PC-9 (cell line): ENCODE measurements at regions not wholly inside any gene's neighbourhood (a gene's known extent, or its start where the extent isn't known, plus 50 kb on each side); places are given as distances from the start of the nearest gene placed in this dataset.
"Not testable (repeated sequence)": the region's sequence is repeated elsewhere in the genome, so short reads cannot be mapped to it uniquely, and the experiment has no call there.

Experiments used
- BruUV-seq: library from RNA; stranded (reverse); fragments of 400-500 nt; replicated peaks from 2 replicates; lab custom pipeline; 2021; lab: Mats Ljungman, UMichigan
- CTCF ChIA-PET: fragments of 300-600 bp; sonication (Branson Sonifier 250); formaldehyde crosslinking; loops from one replicate; lab custom pipeline; 2022; ENCODE audit warnings: antibody characterized with exemption; lab: Charles Lee
- POLR2A ChIA-PET: fragments of 300-600 bp; sonication (Branson Sonifier 250); formaldehyde crosslinking; loops from one replicate; lab custom pipeline; 2022; ENCODE audit warnings: antibody characterized with exemption; ENCODE audit not compliant: unreplicated experiment; lab: Charles Lee
- DNase-seq, 2 experiments: peaks; one replicate each; pipeline versions ENCODE4 v3.0.0 to v3.0.0-alpha.2; 2015 to 2022; ENCODE audit warnings: mixed read lengths in 1 of 2
- H2AFZ ChIP-seq: fragments of 200-600 bp; sonication (generic); 2 replicates; pipeline ENCODE4 v1.8.1; 2017; ENCODE audit warnings: antibody characterized with exemption
- H3F3A ChIP-seq: fragments of 200-600 bp; sonication (generic); 2 replicates; pipeline ENCODE4 v1.8.1; 2017; ENCODE audit warnings: antibody characterized with exemption, mild to moderate bottlenecking, low read depth; ENCODE audit not compliant: insufficient read depth
- H3K27ac ChIP-seq: fragments of 200-600 bp; sonication (generic); 2 replicates; pipeline ENCODE4 v1.6.1; 2016; ENCODE audit warnings: mixed run types
- H3K27me3 ChIP-seq: fragments of 200-600 bp; sonication (generic); 2 replicates; pipeline ENCODE4 v1.6.1; 2016; ENCODE audit warnings: low read depth, mixed run types; ENCODE audit not compliant: insufficient read depth
- H3K36me3 ChIP-seq: fragments of 200-600 bp; sonication (generic); 2 replicates; pipeline ENCODE4 v1.6.1; 2016; ENCODE audit warnings: low read depth, mixed run types
- H3K4me1 ChIP-seq: fragments of 200-600 bp; sonication (generic); replicated peaks from 2 replicates; pipeline ENCODE4 v1.6.1; 2016; ENCODE audit warnings: mixed run types; ENCODE audit not compliant: insufficient read depth
- H3K4me2 ChIP-seq: fragments of 200-600 bp; sonication (generic); 2 replicates; pipeline ENCODE4 v1.6.1; 2017; ENCODE audit warnings: mixed run types
- H3K4me3 ChIP-seq: fragments of 200-600 bp; sonication (generic); 2 replicates; pipeline ENCODE4 v1.6.1; 2016; ENCODE audit warnings: mixed run types
- H3K79me2 ChIP-seq: fragments of 200-600 bp; sonication (generic); 2 replicates; pipeline ENCODE4 v1.6.1; 2017; ENCODE audit warnings: low read depth, mixed run types
- H3K9me2 ChIP-seq: fragments of 200-600 bp; sonication (generic); 2 replicates; pipeline ENCODE4 v1.8.1; 2017; ENCODE audit warnings: mild to moderate bottlenecking; ENCODE audit not compliant: insufficient read depth
- H3K9me3 ChIP-seq: fragments of 200-600 bp; sonication (generic); 2 replicates; pipeline ENCODE4 v1.8.1; 2016; ENCODE audit warnings: low read depth; ENCODE audit not compliant: insufficient read depth
- H4K20me1 ChIP-seq: fragments of 200-600 bp; sonication (generic); 2 replicates; pipeline ENCODE4 v1.8.1; 2017; ENCODE audit not compliant: insufficient read depth
- EZH2 ChIP-seq: fragments of 200-600 bp; sonication (generic); IDR thresholded peaks from 2 replicates; pipeline ENCODE4 v1.8.0; 2017; ENCODE audit warnings: antibody characterized with exemption, low read depth
- intact Hi-C: fragments of 100-400 bp; cut with micrococcal nuclease; formaldehyde crosslinking; loops from one replicate; pipeline ENCODE4 v1.10.0; 2022; ENCODE audit not compliant: unreplicated experiment
- TF ChIP-seq, protein P1 (sequence below): fragments of 200-600 bp; sonication (generic); conservative IDR thresholded peaks from 2 replicates; pipeline ENCODE4 v1.6.1; 2017; ENCODE audit warnings: mixed run types, antibody characterized with exemption, mild to moderate bottlenecking, moderate library complexity

DNA sequence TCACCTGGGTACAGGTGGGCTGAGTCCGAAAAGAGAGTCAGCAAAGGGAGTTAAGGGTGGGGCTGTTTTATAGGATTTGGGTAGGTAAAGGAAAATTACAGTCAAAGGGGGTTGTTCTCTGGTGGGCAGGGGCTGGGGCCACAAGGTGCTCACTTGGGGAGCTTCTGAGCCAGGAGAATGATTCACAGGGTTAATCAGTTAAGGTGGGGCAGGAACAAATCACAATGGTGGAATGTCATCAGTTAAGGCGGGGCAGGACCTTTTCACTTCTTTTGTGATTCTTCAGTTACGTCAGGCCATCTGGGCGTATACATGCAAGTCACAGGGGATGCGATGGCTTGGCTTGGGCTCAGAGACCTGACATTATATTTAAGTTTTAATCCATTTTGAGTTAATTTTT is 179.7 kb upstream of the TRPC7 start:
- H3K4me1 ChIP-seq, H3K27ac ChIP-seq, H3K4me3 ChIP-seq, H3K79me2 ChIP-seq, H2AFZ ChIP-seq, BruUV-seq, H3K36me3 ChIP-seq, POLR2A ChIA-PET, H4K20me1 ChIP-seq, intact Hi-C loops, H3F3A ChIP-seq, H3K9me3 ChIP-seq, H3K9me2 ChIP-seq, H3K27me3 ChIP-seq, CTCF ChIA-PET, H3K4me2 ChIP-seq, DNase-seq: not testable (repeated sequence)

DNA sequence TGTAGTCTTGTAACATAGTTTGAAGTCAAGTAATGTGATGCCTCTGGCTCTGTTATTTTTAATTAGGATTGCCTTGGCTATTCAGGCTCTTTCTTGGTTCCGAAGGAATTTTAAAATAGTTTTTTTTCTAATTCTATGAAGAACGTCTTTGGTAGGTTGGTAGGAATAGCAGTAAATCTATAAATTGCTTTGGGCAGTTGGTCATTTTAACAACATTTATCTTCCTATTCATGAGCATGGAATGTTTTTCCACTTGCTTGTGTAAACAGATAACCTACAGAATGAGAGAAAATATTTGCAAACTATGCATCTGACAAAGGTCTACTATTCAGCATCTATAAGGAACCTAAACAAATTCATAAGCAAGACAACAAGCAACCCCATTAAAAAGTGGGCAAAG is 173.2 kb upstream of the TRPC7 start:
- no peaks in the 10 kb centered on the region for H3K9me2 ChIP-seq
- no peak overlapping the region for H3K4me3 ChIP-seq
- H3K9me3 ChIP-seq = no peaks in the 10 kb centered on the region
- H3K27ac ChIP-seq = no peak overlapping the region
- intact Hi-C loops = no loop called here
- H3K36me3 ChIP-seq = no peaks in the 10 kb centered on the region
- ChIA-PET POLR2A (interaction anchor here (0.7 kb wide), 1 partner anchor 1087 kb away, joined by 4 read pairs; no protein-coding TSS in a partner anchor), CTCF (no interaction called here)
- H2AFZ ChIP-seq = no peak overlapping the region
- H4K20me1 ChIP-seq = no peaks in the 10 kb centered on the region
- no peaks in the 10 kb centered on the region for H3F3A ChIP-seq
- no peaks in the 10 kb centered on the region for H3K79me2 ChIP-seq
- H3K4me1 ChIP-seq = no peaks in the 10 kb centered on the region
- BruUV-seq = no TSS peak
- peak in 1 of 2 experiments; percentile 42 for DNase-seq
- no peak overlapping the region for H3K4me2 ChIP-seq
- no peaks in the 10 kb centered on the region for H3K27me3 ChIP-seq
- TF ChIP-seq EZH2 = no peak
- TF ChIP-seq, protein P1, sequence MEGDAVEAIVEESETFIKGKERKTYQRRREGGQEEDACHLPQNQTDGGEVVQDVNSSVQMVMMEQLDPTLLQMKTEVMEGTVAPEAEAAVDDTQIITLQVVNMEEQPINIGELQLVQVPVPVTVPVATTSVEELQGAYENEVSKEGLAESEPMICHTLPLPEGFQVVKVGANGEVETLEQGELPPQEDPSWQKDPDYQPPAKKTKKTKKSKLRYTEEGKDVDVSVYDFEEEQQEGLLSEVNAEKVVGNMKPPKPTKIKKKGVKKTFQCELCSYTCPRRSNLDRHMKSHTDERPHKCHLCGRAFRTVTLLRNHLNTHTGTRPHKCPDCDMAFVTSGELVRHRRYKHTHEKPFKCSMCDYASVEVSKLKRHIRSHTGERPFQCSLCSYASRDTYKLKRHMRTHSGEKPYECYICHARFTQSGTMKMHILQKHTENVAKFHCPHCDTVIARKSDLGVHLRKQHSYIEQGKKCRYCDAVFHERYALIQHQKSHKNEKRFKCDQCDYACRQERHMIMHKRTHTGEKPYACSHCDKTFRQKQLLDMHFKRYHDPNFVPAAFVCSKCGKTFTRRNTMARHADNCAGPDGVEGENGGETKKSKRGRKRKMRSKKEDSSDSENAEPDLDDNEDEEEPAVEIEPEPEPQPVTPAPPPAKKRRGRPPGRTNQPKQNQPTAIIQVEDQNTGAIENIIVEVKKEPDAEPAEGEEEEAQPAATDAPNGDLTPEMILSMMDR = no peak

DNA sequence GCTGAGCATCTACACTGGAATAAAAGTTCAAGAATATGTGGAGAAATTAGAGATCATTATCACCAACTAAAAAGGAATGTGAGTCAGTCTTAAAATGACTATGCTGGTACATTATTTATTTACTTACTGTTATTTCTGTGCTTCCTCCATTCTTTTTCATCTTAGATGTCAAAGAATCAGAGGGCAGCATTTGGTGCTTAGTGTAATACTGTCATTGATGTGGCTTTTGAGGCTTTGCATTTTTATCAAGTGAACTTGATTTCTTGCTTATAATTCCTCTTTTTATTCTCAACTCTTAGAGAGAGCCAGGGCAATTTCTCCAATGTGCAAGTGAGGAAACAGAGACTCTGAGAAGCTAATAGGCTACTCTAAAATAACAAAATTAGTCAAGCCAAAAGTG is 163.7 kb upstream of the TRPC7 start:
- H4K20me1 ChIP-seq = no peaks in the 10 kb centered on the region
- no peak overlapping the region for H3K4me2 ChIP-seq
- DNase-seq = no peak
- H2AFZ ChIP-seq = no peak overlapping the region
- BruUV-seq = no TSS peak
- no peak for TF ChIP-seq EZH2
- TF ChIP-seq, protein P1 = no peak
- no peaks in the 10 kb centered on the region for H3K9me2 ChIP-seq
- H3K4me1 ChIP-seq = no peaks in the 10 kb centered on the region
- no peak overlapping the region for H3K27ac ChIP-seq
- H3K9me3 ChIP-seq = no peaks in the 10 kb centered on the region
- POLR2A ChIA-PET = no interaction called here
- H3F3A ChIP-seq = no peaks in the 10 kb centered on the region
- no peak overlapping the region for H3K4me3 ChIP-seq
- CTCF ChIA-PET = no interaction called here
- intact Hi-C loops = no loop called here
- H3K27me3 ChIP-seq = no peaks in the 10 kb centered on the region
- no peaks in the 10 kb centered on the region for H3K36me3 ChIP-seq
- H3K79me2 ChIP-seq = no peaks in the 10 kb centered on the region

DNA sequence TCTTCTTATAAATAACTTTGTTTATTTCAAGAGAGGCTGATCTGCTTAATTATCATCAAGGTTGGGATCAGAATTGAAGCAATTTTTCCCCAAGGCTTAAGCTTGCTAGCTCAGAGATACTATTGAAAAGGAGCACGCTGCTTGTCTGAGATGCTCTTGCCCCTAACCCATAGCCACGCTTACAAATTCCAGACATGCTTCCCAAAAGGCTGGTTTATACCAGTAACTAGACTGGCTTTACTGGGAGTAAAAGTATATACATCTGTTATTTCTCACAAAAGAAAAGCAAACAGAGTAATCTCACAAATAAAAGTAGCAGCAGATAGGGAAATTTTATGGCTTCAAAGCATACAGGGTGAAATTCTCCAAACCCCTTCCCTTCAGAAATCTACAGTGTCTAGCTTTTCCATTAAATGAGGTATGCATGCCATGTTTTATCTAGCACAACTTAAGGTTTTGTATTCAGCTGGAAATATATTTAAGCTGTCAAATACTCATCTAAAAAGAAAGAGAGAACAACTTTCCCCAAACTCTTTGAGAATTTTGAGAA is 163.2 kb upstream of the TRPC7 start:
- H3K79me2 ChIP-seq = no peaks in the 10 kb centered on the region
- H3K27me3 ChIP-seq = no peaks in the 10 kb centered on the region
- H3K9me2 ChIP-seq = no peaks in the 10 kb centered on the region
- TF ChIP-seq, protein P1 = no peak
- TF ChIP-seq EZH2 = no peak
- CTCF ChIA-PET = no interaction called here
- no peaks in the 10 kb centered on the region for H4K20me1 ChIP-seq
- no peak overlapping the region for H2AFZ ChIP-seq
- no TSS peak for BruUV-seq
- intact Hi-C loops = no loop called here
- no peaks in the 10 kb centered on the region for H3K4me1 ChIP-seq
- no peak overlapping the region for H3K4me2 ChIP-seq
- no peaks in the 10 kb centered on the region for H3K9me3 ChIP-seq
- H3K4me3 ChIP-seq = no peak overlapping the region
- no peaks in the 10 kb centered on the region for H3F3A ChIP-seq
- POLR2A ChIA-PET = no interaction called here
- DNase-seq = no peak
- no peaks in the 10 kb centered on the region for H3K36me3 ChIP-seq
- H3K27ac ChIP-seq = no peak overlapping the region
